GM18502 (cell line): ENCODE measurements at regions not wholly inside any gene's neighbourhood (a gene's known extent, or its start where the extent isn't known, plus 50 kb on each side); places are given as distances from the start of the nearest gene placed in this dataset.
"Not testable (repeated sequence)": the region's sequence is repeated elsewhere in the genome, so short reads cannot be mapped to it uniquely, and the experiment has no call there.

Source experiments
- ATAC-seq: cut with Tn5 transposase; IDR thresholded peaks from one replicate; pipeline ENCODE4 v1.9.1; 2021; ENCODE audit warnings: mild to moderate bottlenecking; ENCODE audit not compliant: unreplicated experiment, poor library complexity

DNA sequence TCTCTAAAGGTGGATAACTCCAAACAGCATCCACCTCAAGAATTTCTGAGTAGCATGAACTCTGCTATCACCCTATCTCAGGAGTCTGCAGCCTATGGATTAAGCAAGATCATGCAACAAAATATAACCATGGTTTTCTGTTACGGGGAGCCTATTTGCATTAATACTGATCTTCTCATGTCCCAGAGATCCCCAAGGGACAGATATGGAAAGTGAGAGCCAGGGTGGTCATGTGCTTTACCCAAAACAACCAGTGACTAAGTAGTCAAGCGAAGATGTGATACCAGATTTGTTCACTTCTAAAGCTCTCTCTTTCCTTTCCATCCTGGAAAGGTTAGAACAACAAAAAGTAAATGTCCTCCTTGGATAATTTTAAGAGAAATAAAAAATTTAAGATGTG is 125.1 kb downstream of the PRRX1 start:
- no peak for ATAC-seq

DNA sequence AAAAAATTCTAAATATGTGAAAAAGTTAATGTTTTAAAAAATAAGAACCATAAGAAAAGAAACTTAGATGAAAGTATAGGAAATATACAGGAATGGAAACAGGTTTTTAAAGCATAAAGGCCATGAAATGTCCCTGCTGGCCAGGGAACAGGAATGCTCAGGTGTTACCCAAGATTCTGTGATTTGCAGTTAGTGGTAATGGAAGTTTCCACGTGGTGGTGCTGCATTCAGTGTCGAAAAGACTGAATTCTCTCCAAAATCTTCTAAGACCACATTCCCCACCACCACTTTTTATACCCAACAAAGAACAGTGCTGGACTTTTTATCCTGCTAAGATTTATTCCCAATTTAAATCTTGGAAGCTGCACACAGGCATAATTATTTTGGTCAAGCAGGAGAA is 126.2 kb downstream of the PRRX1 start:
- no peak for ATAC-seq

DNA sequence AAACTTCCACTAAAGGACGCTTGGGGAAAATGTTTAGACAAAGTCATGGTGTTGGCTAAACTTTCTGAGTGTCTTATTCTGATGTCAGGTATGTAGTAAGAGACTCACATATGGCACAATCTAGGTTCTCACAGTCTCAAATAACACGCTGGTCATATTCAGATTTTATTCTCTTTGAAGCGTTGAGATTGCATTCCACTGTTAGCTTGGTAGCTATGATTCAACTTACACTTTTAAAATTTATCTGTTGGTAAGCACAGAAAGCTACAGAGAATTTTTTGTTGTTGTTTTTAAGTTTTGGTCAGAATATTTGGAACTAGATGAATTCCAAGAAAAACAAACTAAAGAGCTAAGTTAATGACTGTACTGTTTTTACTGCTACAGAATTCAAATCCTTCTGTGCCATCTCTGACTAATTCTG is 126.7 kb downstream of the PRRX1 start:
- no peak for ATAC-seq

DNA sequence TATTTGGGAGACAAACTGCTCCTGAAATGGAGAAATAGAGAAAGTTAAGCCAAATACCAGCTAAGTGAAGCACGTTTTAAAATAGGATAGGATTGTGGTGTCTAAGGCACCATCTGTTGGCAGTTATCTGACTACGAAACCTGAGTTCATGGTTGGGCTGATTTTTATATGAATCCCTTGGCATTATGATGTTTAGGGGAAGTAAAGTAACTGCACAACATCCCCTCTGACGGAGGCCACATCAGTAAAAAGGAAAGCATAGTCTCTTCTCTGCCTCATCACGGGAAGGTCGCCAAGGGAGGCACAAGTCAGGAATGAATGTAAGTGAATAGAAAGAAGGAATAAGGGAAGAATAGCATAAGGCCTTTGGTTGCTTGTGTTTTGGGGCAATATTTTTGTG is 128.0 kb downstream of the PRRX1 start:
- ATAC-seq: no peak

DNA sequence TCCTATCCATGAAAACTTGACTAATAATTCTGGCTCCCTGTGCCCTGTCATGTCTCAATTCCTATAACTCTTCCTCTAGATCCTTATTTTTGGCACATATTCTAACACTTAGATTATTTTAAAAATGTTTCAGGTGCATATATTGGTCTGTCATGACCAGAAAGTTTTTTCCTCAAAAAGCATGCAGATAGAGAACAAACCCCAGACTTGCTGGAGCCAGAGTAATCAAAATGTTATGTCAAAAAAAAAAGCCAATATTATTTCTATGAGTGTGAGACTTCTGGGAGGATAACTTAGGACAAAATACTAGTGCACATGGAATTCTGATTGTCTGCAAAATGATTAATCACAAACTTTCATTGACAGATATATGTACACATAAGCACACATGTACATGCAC is 135.1 kb upstream of the MROH9 start:
- no peak for ATAC-seq

DNA sequence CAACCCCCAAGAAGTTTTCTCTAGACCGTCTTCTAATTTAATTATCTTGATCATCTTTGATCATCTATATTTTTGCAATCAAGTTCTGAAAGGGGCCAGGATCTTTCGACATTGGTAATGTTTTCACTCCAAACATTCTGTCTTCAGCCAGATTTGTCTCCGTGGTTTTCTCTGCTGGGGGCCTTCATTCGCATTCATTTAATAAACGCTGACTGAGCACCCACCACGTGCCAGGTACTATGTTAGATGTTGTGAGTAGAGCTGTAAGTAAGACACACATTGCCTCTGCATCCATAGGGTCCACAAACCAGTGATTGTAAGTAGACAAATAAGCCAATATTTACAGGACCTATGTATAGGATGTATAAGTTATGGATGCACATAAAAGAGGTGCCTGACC is 134.5 kb upstream of the MROH9 start:
- no peak for ATAC-seq

DNA sequence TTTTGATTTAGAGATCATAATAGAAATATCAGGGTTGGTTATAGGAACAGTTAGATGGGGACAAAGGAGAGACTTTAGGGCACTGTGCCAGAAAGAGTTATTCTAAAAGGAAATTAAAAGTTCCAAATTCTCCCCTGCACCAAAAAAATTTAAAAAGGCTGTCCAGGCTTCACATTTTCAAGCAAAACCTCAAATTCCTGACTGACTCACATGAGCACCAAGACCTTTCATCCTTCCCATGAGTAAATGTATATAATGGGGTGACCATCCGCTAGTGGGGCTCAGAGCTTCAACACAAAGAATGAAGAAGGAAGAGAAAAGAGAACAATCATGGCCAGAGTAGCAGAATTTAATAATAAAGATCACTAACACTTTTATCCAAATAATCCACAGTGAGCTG is 131.6 kb upstream of the MROH9 start:
- ATAC-seq: no peak

DNA sequence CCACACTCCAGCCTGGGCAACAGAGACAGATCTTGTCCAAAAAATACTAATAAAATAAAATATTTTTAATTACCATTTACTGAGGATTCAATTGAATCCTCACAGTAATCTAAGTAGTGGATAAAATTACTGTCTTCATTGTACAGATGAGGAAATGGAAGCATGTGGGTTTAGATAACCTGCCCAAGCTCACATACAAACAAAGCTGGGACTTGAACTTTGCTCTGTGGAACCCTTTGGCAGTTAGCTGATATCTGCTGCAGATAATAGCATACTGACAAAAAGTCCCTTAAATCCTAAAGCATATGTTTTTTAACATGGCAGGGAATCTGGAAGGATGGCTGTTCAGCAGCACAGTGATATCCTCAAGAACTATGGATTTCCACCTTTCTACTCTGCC is 130.9 kb upstream of the MROH9 start:
- no peak for ATAC-seq

DNA sequence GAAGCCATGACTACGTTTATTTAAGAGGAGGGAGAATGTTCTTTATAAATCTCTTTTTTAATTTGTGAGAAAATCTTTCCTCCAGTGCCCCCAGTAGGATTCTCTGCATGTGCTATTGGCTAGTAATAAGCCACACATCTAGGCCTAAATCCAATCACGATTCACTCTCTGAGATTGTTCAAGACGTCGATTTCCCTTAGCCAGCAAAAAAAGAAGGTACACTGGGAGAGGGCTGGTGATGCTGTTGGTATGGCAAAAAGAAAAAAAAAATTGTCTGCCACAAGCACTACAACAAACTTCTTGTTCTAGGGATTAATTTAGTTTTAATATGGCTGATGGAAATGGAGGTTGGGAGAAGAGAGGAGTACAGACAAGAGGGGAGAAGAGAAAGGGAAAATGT is 130.5 kb upstream of the MROH9 start:
- no peak for ATAC-seq

DNA sequence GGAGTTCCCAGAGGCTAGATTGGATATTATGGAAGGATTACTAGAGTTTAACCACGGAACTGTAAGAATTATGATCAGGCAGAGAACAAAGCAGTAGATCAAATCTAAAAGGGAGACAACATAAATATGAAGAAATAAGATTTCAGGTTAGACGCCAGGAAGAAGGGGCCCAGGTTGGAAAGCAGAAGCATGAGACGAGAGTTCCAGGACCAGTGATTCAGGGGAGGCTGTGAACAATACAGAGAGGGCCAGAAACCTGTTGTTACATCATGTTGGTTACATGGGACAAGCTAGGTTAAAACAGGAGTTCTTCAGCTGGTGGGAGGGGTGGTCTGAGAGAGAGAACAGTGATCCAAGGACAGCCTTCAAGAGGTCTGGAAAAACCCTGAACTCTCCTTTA is 128.4 kb upstream of the MROH9 start:
- no peak for ATAC-seq

DNA sequence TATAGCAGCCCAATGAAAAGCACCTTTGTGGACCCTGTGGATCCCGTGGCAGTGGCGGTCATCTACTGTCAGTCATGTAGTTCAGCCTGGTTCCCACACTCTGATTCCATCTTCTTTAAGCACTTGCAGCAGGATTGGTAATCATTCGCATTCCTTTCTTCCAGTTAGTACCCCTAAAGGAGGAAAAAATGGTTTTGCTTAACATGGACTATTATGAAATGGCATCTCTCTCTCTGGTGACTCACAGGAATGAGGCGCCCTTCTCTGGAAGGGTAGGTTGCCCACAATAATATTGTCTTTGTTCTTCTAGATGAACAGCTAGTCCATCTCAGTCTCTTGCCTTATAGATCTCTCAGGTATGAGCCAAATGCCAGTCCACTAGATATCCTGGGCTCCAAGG is 127.9 kb upstream of the MROH9 start:
- ATAC-seq: no peak

DNA sequence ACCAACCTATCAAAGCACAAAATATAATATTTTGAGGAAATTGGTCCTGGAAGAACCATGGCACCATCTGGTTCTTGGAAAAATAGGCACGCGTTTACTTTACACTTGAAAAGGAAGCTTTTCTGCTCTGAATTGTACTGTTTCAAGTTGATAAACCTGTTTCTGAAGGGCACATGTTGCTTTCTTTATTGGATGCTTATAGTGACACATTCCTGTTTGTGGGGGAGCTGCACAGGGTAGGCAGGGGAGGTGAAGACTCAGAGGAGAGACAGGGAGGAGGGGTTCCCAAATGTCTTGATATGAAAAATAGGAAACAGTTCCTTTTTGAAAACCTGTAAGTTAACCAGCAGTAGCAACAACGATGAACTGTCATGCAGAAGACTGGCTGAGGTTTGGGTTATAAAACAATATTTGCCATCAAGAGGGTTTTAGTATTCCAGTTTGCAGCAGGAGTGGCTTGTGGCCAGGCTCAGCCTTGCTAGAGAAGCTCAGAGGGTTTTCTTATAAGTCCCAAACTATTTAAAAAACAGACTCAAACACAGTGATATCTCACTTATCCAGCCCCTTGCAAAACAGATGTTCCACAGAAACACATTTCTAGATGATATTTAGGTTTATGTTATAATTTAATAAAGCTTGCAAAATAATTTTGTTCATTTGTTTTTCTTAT is 127.0 kb upstream of the MROH9 start:
- no peak for ATAC-seq

DNA sequence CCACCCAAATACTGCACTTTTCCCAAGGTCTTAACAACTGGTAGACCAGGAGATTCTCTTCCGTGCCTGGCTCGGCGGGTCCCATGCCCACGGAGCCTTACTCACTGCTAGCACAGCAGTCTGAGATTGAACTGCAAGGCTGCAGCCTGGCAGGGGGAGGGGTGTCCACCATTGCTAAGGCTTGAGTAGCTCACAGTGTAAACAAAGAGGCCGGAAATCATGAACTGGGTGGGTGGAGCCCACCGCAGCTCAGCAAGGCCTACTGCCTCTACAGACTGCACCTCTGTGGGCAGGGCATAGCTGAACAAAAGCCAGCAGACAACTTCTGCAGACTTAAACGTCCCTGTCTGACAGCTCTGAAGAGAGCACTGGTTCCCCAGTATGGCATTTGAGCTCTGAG is 124.3 kb upstream of the MROH9 start:
- not testable (repeated sequence) for ATAC-seq

DNA sequence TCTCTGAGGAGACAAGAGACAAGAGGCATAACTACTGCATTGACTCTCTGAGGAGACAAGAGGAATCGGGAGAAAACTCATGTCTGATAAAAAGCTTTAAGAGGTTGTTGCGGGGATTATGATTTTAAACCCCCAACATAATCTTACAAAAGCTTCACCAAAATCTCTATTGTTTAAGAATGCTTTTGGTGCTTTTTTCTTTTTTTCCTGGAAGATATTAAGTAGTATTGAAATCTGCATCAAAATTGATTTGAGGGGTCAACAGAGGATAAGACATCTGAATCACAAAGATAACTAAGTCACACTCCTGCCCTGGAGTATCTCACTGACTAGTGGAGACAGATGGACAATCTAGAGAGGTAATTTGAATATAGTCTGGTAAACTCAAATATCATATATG is 115.6 kb upstream of the MROH9 start:
- no peak for ATAC-seq

DNA sequence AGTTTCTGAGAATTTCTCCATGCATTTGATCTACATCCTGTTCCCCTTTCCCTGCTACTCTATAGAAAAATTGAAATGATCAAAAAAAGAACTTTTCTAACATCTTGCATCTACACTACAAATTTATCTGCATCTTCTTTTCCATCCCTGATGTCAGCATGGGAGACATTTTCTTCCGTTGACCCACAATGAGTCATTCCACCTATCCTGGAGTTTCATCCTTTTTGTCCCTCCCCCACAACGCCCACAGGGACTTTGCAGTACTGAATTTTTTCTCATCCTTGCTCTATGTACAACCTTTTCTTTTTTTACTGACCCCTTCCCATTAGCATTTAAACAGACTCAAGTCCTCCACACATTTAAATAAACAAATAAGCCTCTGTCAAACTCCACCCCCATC is 112.2 kb upstream of the MROH9 start:
- no peak for ATAC-seq

DNA sequence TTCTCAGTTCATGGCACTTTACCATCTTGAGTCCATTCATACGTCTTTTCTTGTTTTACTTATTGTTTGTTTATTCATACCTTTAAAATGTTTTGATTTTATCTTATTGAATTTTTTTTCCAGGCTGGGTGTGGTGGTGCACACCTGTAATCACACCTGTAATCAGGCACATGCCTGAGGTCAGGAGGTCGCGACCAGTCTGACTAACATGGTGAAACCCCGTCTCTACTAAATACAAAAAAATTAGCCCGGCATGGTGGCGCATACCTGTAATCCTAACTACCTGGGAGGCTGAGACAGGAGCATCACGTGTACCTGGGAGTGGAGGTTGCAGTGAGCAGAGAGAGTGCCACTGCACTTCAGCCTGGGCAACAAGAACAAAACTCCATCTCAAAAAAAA is 104.1 kb upstream of the MROH9 start:
- ATAC-seq: no peak

DNA sequence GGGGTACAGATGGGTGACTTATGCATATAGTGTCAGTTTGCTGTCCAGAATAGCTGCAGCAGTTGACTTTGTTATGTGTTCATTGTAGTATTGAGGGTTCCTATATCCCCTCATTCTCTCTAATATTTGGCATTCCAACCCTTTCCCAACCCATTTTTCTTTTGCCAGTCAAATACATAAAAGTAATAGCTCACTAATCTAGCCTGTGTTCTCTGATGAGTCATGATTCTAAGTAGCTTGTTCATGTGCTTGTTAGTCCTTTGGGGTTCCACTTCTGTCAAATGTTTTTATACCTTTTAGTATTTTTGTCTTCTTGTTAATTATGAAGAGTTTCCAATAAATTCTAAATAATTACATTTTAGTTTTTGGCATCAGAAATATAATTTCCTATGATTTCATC is 99.2 kb upstream of the MROH9 start:
- no peak for ATAC-seq

DNA sequence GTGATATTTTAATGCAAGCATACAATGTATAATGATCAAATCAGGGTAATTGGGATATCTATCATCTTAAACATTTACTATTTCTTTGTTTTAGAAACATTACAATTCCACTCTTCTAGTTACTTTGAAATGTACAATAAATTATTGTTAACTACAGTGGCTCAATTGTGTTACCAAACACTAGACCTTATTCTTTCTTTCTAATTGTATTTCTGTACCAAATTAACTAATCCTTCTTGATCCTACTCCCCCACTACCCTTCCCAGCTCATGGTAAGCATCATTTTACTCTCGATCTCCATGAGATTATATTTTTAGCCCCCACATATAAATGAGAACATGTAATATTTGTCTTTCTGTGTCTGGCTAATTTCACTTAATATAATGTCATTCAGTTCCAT is 95.0 kb upstream of the MROH9 start:
- ATAC-seq: no peak

DNA sequence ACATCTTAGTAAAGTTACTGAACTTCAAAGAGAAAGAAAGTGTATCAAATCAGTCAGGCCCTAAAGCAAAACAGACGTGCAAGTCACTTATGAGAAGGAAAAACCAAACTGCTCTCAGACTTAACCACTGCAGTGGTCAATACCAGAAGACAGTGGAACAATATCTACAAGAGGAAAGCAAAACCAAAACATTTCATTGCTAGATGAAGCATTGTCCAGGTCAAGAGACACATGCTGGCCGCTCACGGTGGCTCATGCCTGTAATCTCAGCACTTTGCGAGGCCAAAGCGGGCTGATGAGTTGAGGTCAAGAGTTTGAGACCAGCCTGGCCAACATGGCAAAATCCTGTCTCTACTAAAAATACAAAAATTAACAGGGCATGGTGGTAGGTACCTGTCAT is 82.0 kb upstream of the MROH9 start:
- peak; percentile 79 for ATAC-seq

DNA sequence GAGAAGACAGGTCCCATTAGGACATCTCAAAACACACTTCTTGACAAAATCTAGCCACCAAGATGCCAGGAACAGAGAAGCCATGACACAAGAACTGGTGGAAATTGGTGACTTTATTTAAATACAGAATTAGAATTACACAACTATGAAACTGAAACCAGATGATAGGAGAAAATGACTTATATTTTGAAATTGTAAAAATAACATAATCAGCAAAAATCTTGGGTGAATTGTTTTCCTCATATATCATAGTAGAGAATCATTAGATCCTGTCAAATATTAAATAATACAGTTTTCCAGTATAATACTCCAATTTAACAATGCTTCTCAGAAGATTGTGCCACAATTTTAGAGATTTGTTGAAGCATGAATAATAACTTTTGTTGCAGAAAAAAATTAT is 81.5 kb upstream of the MROH9 start:
- ATAC-seq: no peak

DNA sequence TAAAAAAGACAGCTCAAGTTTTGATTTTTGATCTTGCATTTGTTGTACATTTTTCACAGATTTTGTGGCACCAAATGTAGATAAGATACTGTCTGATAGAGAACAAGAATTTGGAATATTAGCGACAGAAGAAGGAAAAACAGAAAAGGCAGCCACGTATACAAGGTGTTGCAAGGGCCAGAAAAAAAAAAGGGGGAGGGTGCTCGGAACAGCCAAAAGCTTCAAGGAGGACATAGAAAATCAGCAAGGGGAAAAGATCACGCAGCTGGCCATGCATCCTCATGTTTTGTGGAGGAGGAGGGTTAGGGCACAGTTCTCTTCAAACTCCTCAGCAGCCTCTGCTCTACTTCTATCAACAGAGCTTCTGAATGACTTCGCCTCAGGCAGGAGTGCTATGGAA is 80.7 kb upstream of the MROH9 start:
- ATAC-seq: no peak

DNA sequence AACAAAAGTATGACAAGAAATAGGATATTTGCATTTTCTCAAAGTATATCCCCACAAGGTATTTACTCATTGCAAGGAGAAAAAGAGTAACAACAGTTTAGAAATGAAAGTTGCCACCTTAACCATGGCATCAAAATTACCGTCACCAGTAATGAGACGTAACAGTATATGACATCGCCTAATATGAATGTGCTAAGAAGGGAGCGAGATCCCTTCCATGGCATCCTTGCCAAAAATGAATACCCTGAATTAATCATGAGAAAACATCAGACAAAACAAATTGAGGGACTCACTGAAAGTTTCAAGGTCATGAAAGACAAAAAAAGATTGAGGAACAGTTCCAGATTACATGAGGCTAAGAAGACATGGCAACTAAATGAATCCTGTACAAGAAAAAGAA is 78.9 kb upstream of the MROH9 start:
- no peak for ATAC-seq

DNA sequence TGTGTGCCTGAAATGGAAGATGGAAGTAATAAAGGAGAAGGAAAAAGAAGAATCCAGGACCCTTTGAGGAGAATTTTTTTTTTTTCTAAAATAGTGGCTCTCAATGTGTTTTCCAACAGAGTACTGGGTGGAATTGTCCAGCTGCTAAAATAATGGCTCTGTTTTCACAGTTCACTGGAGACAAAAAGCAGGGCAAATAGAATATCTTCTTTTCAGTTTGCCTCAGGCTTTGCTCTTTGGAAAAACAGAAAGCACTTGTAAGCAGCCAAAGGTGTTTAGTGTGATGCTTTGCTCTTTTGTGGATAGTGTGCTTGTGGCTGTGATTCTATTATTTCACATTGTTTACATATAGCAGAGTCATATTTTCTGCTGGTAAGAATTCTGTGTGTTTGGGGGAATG is 77.4 kb upstream of the MROH9 start:
- no peak for ATAC-seq
